NCI-H82 treated with DMSO at 0.1 percent for 48 hours (cell line): ENCODE measurements at regions not wholly inside any gene's neighbourhood (a gene's known extent, or its start where the extent isn't known, plus 50 kb on each side); places are given as distances from the start of the nearest gene placed in this dataset.
"Not testable (repeated sequence)": the region's sequence is repeated elsewhere in the genome, so short reads cannot be mapped to it uniquely, and the experiment has no call there.

Source experiments
- DNase-seq: peaks from one replicate; lab custom pipeline; 2025; ENCODE audit not compliant: unreplicated experiment; lab: John Stamatoyannopoulos, UW

DNA sequence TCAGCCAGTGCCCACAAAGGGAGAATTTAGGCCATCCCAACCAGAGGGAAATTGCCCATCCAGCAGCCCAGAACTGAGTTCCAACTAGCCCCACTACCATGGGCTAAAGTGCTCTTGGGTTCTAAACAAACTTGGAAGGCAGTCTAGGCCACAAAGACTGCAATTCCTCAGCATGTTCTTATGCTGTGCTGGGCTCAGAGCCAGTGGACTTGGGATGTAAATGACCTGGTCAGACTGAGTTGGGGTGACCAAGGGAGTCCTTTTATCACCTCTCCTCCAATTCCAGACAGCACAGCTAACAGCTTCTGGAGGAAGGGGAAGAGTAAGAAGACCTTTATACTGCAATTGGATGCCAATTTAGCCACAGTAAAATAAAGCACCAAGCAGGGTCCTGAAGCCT is 607.2 kb upstream of the KCND2 start:
- DNase-seq = no peak

DNA sequence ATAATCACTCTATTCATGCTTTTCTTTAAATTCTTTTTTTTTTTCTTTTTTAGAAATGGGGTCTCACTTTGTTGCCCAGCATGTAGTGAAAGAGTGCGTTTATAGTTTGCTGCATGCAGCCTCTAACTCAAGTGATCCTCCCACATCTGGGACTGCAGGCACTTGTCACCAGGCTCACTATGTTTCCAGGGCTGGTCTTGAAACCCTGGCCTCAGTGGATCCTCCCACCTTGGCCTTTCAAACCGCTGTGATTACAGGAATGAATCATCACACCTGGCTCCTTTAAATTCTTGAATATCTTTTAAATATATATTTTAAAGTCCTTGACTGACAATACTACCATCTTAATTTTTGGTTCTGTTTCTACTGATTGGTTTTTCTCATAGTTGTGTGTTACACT is 591.6 kb upstream of the KCND2 start:
- DNase-seq = no peak

DNA sequence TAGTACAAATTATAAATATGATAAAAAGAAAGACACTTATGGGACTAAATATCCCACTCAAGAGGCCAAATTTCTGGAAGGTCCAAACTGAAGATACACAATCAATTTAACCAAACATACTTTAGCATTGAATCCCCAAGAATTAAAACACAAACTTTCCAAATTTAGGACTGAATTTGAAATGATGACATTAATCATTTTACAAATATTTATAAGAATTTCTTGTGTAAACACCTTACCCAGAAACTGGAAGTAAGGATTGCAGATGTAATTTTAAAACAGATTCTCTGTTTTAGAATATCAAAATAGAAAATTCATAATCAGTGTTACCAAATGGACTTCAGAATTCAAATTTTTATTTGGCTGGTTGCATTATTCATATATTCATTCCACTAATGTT is 588.2 kb upstream of the KCND2 start:
- DNase-seq = no peak

DNA sequence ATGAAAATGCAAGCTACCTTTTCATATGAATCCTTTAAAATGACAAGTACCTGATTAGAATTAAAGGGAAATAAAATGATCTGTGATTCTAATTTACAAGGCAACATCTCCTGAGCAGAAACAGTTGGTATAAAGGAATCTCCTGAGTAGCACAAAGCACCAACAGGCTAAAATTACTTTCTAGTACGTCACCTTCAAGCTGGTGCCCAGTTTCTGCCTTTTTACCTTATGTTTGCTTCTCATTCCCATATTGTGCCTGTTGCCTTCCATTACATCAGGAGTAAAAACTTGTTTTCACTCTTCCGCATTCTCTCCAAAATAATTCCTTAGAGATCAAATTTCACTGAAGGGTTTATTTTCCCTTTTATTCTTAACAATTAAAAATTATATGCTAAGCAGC is 587.1 kb upstream of the KCND2 start:
- no peak for DNase-seq

DNA sequence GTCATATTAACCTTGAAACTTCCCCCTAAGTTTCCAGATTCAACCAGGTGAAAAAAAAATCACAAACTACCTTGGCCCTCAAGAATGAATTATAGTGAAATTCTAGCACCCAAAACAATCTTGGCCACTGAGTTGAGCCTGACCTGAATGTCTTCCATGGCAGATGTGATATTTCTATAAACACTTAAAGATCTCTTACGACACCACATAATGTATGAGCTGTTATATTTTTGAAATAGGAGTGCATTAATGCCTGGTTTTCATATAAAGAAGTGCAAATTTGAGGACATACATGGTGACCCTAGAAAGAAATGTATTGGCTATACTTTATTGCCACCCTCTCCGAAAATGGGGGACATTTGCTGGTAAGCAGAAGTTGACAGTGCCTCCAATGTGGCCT is 584.1 kb upstream of the KCND2 start:
- no peak for DNase-seq

DNA sequence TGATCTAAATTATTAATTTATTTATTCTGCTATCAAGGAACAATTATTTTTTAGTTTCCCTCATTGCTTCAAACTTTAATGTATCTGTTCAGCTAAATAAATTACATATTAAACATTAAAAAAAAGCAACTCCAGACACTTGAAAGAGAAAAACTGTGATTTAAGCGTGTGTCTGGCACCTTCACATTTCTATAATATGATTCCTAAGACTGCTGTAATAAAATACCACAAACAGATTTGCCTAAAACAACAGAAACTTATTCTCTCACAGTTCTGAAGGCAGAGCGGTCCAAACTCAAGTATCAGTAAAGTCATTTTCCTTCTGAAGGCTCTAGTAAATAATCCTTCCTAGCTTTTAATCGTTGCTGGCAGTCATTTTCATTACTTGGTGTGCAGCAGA is 580.4 kb upstream of the KCND2 start:
- DNase-seq = no peak

DNA sequence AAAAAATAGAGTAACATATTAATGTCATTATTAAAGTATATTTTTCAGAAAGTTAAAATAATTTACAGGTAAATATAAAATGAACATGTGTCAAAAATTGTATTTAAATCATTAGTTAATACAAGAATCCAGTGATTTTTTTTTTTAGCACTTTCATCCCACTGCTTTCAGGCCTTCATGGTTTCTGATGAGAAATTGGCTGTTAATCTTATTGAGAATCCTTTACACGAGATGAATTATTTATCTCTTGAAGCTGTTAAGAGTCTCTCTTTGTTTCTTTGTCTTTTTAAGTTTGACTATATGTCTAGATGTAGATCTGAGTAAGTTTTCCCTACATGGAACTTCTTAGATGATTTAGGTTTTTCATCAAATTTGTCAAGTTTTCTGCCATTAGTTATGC is 578.5 kb upstream of the KCND2 start:
- no peak for DNase-seq

DNA sequence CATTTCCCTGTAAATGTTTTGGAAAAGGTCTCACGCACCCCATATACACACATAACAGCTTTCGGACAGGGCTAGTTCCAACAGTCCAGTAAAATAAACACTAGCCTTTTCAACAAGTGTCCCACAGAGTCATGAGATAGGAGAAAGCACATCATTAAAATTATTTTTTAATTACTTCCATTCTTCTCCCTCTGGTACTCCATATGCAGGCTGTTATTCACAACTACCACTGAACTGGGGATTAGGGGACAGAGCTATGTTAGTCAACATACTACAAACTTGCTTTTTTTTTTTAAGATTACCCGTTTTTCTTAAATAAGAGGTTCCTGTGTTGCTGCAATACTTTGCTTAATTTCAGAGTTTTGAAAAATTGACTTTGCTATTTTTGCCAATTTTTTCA is 576.6 kb upstream of the KCND2 start:
- DNase-seq = no peak

DNA sequence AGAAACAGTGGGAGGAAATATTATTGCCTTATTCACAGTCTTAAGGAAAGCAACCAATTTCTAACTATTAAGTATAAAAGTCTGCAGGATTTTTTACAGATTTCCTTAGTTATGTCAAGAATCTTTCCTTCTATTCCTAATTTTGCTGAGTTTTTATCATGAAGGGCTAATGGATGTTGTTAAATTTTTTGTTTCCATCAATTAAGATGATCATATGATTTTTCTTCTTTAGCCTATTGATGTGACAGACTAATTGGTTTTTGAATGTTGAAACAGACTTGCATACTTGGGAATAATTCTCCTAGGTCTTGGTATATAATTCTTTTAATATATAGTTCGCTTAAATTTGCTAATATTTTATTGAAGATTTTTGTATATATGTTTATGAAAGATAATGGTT is 569.1 kb upstream of the KCND2 start:
- DNase-seq = no peak

DNA sequence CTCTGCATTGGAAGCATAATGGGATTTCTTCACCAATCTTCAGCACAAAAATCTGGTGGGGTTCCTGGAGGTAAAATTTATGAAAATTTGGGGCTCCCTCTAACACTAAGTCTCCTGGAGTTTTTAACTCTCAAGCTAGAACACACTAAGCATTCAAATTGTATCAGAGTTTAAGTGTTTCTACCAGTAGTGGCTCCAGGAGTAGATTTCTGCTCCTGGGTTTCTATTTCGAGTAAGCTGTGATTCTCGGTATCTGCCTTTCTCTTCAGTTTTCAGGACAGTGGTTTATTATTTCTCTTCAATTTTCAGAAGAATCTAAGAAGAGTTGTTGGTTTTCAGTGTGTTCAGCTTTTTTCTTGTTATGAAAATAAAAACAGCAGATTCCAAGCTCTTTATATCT is 566.4 kb upstream of the KCND2 start:
- DNase-seq = no peak

DNA sequence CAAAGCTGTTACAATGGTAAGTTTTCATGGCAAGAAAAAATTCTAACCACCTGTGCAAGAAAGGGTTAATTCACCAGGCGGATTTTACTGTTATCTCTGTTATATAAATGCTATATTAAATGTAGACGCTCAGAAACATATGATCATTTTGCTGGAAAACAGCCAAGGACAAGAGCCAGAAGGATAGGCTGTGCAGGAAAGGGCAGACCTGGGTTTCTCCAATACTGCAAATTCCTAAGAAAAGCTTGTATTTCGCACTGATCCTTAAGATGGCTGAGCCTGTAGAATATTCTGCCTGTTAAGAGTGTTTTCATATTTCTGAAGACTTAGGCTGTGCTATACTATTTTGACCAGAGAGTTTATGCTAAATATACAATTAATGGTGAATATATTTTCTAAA is 564.1 kb upstream of the KCND2 start:
- no peak for DNase-seq

DNA sequence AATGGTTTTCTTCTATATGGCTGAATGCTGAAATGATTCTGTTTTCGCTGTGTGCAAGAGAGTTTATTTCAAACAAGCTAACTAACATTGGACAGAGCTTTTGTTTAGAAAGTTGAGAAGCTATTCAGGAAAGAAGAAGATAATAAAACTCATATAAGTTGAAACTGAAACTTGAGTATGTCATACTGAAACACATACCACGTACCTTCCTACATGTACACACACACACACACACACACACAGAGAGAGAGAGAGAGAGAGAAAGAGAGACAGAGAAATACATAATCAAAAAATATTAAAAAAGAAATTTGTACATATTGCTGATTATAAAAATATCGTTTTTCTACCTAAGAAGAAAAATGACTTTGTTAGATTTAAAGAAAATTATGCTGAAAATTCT is 561.9 kb upstream of the KCND2 start:
- DNase-seq = no peak

DNA sequence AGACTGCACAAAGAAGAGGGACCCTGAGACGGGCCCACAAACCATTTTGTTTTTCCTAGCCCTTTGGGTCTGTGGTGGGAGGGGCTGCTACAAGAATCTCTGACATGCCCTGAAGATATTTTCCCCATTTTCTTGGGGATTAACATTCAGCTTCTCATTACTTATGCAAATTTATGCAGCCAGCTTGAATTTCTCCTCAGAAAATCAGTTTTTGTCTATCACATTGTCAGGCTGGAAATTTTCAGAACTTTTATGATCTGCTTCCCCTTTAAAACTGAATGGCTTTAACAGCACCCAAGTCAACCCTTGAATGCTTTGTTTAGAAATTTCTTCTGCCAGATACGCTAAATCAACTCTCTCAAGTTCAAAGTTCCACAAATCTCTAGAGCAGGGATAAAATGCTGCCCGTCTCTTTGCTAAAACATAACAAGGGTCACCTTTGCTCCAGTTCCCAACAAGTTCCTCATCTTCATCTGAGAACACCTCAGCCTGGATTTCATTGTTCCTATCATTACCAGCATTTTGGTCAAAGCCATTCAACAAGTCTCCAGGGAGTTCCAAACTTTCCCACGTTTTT is 560.0 kb upstream of the KCND2 start:
- no peak for DNase-seq

DNA sequence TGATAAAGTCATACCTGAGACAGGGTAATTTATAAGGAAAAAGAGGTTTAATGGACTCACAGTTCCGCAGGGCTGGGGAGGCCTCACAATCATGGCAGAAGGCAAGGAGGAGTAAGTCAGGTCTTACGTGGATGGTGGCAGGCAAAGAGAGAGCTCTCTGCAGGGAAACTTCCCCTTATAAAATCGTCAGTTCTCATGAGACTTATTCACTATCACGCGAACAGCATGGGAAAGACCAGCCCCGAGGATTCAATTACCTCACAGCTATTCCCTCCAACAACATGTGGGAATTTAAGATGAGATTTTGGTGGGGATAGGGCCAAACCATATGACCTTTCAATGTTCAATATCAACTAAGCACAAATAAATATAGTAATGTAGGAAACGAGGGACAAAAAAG is 559.4 kb upstream of the KCND2 start:
- DNase-seq = no peak

DNA sequence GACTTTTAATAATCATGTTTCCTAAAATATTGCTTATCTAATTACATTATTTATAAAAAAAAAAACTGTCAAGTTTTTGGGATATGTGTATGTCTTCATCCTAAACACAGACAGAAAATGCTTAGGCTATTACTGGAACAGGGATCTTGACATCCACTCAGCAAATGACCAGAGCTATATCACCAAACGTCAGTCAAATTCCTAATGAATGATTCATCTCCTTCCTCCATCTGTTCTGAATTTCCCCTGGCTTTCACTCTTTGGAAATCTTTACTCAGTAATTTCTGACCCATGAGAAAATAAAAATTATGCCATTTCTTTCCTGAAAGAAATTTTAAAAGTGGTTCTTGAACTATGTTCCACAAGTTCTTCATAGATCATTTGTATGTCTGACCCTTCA is 552.4 kb upstream of the KCND2 start:
- DNase-seq = no peak

DNA sequence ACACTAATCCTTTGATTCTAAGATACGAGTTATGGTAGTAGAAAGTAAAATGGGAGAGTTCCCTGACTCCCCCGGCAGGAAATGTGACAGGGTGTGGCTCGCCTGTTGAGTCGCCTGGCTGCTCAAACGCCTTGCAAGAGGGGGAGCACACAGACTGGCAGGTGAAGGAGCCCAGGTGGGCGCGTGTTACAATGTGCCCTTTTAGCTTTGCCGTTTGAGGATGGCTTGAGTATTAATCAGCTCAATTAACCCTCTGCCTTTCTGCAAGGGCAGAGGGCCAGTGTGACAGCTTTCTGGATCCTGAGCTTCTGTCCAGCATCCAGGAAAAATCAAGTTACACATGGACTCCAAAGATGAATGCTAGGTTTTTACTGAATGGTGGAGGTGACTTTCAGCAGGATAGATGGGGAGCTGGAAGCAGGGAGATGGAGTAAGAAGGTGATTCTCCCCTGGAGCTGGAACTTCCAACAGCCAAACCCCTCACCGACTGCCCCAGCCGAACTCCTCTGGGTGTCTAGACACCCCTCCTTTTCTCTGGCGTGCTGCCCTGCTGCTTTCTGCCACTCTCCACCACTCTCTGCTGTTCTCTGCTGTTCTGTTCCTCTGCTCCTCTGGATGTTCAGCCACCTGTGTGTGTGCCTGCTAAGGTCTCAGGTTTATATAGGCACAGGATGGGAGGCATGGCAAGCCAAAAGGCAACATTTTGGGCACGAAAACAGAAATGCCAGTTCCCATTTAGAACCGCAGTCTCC is 548.8 kb upstream of the KCND2 start:
- no peak for DNase-seq

DNA sequence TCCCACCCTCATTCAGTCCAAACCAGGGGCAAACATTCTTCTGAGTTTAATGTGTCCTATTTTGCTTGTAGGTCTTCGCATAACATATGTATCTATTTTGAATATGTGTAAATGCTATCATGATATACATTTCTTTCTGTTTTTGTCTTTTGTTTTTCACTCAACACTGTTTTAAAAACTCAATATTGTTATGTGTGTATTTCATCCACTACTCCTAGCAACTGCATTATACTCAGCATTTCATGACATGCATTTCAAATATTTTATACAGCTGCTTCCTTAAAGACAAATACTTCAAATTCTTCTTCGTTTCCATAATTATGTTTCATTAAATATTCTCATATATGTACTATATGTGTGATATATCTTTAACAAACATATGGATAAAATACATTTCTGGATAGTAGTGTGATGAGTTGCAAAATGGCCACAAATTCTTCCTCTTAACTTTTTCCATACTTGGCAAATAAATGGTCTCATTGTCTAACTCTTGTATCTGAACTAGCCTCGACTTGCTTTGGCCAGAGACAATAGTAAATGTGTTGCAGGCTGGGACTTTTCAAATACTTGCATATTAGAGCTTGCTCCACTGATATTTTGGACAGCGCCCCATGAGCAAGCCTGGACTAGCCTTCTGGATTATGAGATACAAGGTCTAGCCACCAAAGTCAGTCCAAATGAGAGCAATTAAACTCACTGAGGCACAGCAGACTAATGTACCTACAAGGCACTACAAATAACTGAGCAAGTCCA is 539.7 kb upstream of the KCND2 start:
- DNase-seq = no peak

DNA sequence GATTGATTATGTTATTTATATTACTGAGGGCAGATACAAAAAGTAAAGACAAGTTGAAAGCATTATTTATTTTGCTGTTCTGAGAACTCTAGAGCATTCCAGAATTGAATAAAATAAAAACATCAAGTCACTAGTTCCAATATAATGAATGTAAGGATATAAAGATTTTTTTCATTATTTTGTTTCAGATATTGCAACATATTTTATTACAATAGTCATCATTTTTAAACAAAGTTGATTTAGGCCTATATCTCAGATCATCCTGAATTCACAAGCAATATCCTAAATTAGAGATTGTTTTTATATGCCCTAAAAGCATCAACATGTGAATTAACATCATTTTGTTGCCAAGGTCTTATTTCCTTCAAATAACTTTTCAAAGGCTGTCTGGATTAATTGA is 535.6 kb upstream of the KCND2 start:
- DNase-seq = no peak

DNA sequence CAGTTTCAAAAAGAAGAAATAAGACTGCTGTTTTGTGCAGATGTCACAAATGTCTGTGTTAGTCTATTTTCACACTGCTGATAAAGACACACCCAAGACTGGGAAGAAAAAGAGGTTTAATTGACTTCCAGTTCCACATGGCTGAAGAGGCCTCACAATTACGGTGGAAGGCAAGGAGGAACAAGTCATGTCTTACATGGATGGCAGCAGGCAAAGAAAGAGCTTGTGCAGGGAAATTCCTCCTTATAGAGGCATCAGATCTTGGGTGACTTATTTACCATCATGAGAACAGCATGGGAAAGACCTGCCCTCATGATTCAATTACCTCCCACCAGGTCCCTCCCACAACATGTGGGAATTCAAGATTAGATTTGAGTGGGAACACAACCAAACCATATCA is 527.7 kb upstream of the KCND2 start:
- DNase-seq = not testable (repeated sequence)

DNA sequence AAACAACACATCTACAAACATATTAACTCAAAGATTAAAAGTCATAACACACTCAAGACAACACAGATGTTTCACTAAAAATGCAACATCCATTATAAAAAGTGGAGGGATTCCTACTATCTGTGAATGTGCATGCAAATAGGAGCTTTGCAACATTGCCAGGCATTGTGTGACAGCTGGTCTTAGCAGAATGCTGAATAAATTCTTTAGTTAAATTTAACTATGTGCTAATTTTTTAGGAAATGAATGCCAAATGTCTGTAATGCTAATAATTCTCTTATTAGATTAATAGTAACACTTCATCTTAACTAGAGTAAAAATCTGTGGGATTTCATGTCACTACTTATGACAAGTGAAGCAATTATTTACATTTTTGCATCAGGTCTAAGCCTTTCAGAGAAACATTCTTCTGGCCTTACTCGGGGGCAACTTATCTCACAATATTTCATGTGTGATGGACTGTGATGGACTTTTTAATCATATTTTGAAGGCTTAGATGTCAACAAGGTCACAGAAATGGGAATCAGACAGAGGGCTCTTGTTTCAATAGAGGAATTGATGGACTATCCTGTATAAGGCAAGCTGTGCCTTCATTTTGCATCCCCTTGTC is 524.6 kb upstream of the KCND2 start:
- DNase-seq = no peak

DNA sequence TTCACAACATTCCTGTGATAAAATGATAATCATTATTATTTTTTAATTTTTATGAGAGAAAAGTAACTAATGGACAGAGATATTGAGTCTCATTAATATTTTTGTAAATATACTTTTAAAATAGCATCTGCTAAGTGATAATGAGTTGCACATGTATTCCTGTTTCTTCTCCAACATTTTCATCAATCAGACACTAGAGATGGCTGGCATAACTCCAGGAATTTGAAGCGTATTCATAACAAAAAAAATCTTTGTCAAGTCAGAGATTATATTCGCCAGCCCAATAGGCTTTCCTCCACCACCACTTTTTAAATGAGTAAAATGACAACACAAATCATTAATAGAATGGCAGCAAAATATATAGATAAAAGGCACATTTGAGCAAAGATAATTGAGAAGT is 524.0 kb upstream of the KCND2 start:
- no peak for DNase-seq

DNA sequence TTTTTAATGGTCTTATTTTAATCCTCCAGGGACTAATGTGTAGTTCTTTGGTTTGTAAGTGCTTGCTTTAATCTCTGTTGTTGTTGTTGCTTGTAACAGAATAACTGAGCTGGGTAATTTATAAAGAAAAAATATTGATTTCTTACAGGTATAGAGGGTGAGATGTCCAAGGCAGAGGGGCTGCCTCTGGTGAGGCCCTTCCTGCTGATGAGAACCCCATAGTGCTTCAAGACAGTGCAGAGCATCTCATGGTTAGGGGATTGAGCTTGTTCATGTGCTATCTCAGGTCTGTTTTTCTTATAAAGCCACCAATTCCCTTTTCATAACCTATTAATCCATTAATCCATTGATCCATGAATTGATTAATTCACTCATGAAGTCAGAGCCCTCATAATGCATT is 516.3 kb upstream of the KCND2 start:
- DNase-seq = no peak
